HG02884 (cell line): ENCODE measurements at regions not wholly inside any gene's neighbourhood (a gene's known extent, or its start where the extent isn't known, plus 50 kb on each side); places are given as distances from the start of the nearest gene placed in this dataset.

Experiments
- ATAC-seq: cut with Tn5 transposase; IDR thresholded peaks from one replicate; pipeline ENCODE4 v1.9.1; 2021; ENCODE audit warnings: mild to moderate bottlenecking, moderate library complexity; ENCODE audit not compliant: unreplicated experiment

- no peak for ATAC-seq
Observed at GRCh38 chr4:92100975-92101374, 202.8 kb upstream of the GRID2 start.

GRCh38 chr4:92101737-92102172 lies 202.0 kb upstream of the GRID2 start:
- ATAC-seq, result no peak

- no peak for ATAC-seq
Observed at GRCh38 chr4:92104506-92104905, 199.3 kb upstream of the GRID2 start.

GRCh38 chr4:92106816-92107215 lies 196.9 kb upstream of the GRID2 start:
- no peak for ATAC-seq

- no peak for ATAC-seq
Observed at GRCh38 chr4:92111493-92111892, 192.3 kb upstream of the GRID2 start.

- no peak for ATAC-seq
Observed at GRCh38 chr4:92112805-92113204, 191.0 kb upstream of the GRID2 start.

GRCh38 chr4:92120810-92121498 lies 182.8 kb upstream of the GRID2 start:
- ATAC-seq, result no peak

- ATAC-seq, result no peak
Observed at GRCh38 chr4:92122911-92123310, 180.9 kb upstream of the GRID2 start.

GRCh38 chr4:92128676-92129075 lies 175.1 kb upstream of the GRID2 start:
- ATAC-seq, result no peak

GRCh38 chr4:92129408-92129994 lies 174.3 kb upstream of the GRID2 start:
- ATAC-seq, result no peak

GRCh38 chr4:92136434-92136833 lies 167.3 kb upstream of the GRID2 start:
- no peak for ATAC-seq

- ATAC-seq, result no peak
Observed at GRCh38 chr4:92163348-92163747, 140.4 kb upstream of the GRID2 start.

- ATAC-seq, result no peak
Observed at GRCh38 chr4:92170340-92170739, 133.4 kb upstream of the GRID2 start.

GRCh38 chr4:92172203-92172602 lies 131.6 kb upstream of the GRID2 start:
- ATAC-seq, result no peak

GRCh38 chr4:92175250-92175649 lies 128.5 kb upstream of the GRID2 start:
- no peak for ATAC-seq

GRCh38 chr4:92182006-92182735 lies 121.6 kb upstream of the GRID2 start:
- ATAC-seq, result no peak

GRCh38 chr4:92182736-92183407 lies 120.9 kb upstream of the GRID2 start:
- ATAC-seq, result no peak

- no peak for ATAC-seq
Observed at GRCh38 chr4:92183825-92184224, 119.9 kb upstream of the GRID2 start.

- no peak for ATAC-seq
Observed at GRCh38 chr4:92184566-92184965, 119.2 kb upstream of the GRID2 start.

GRCh38 chr4:92186239-92186638 lies 117.5 kb upstream of the GRID2 start:
- no peak for ATAC-seq

- no peak for ATAC-seq
Observed at GRCh38 chr4:92189146-92189545, 114.6 kb upstream of the GRID2 start.

GRCh38 chr4:92198711-92199110 lies 105.1 kb upstream of the GRID2 start:
- ATAC-seq, result no peak
